Activated naive CD4-positive, alpha-beta T cell treated with anti-CD3 and anti-CD28 coated beads, Interleukin-2, amount 50 U/mL, for 16 hours (primary cell): ENCODE measurements at regions not wholly inside any gene's neighbourhood (a gene's known extent, or its start where the extent isn't known, plus 50 kb on each side); places are given as distances from the start of the nearest gene placed in this dataset.
"Not testable (repeated sequence)": the region's sequence is repeated elsewhere in the genome, so short reads cannot be mapped to it uniquely, and the experiment has no call there.

Experiments used
- DNase-seq: peaks from one replicate; pipeline ENCODE4 v3.0.0-alpha.2; 2020

DNA sequence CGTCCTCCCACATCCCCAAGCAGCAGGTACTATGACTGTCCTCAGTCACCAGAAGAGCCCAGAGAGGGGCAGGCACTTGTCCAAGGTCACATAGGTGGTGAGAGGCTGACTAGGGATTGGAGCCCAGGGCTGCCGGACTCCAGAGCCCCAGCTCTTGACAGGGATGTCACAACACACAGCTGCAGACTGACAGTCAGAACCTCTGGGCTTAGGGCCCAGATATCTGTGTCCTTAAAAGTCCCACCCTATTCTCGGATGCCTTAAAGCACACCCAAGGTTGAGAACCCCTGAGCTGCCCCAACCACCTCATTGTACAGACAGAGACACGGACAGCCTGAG is 622.9 kb downstream of the MATN1 start:
- DNase-seq: no peak

DNA sequence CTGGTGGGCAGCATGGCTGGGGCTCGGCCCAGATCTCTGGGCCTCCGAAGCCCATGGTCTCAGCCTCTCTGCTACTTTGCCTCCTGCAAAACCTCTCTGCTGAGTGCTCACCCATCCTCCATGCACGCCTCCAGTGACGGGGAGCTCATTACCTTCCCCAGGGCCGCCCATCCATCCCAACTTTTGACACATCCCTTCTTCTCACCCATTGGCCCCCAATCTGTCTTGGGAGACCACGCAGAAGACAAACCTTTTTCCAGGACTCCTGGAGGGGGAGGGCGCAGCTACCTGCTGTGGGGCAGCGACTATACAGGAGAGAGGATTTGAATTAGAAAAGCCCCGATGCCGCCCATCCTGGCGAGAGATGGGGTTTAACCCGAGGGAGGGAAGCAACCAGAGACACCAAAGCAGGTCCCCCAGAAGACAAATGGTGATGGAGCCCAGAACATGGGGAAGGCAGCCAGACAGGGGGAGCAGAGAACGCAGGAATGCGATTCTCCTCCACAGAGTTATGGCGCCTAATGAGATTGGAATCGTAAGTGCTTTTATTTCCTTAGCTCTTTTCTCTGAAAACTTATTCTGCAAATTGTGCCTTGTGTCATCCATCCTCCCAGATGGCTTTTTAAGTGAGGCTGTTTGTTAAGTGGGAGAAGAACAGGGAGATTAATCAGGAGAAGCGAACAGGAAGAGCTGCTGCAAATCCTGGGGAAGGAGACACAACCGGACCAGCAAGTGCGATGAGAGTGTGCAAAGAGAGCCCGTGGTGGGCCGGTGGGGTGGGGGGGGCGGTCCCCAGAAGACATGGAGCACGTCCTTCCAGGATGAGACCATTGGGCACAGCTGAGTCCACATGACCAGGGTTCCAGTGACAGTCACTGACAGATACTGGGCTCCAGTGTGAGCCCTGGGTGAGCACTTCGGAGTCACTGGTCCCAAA is 623.5 kb downstream of the MATN1 start:
- no peak for DNase-seq

DNA sequence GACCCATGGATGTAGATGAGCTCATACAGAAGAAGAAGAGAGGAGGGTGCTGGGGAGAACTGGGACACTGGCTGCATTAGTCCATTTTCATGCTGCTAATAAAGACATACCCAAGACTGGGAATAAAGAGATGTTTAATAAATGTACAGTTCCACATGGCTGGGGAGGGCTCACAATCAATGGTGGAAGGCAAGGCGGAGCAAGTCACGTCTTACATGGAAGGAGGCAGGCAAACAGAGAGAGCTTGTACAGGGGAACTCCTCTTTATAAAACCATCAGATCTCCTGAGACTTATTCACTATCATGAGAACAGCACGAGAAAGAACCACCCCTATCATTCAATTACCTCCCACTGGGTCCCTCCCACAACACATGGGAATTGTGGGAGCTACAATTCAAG is 625.5 kb downstream of the MATN1 start:
- not testable (repeated sequence) for DNase-seq

DNA sequence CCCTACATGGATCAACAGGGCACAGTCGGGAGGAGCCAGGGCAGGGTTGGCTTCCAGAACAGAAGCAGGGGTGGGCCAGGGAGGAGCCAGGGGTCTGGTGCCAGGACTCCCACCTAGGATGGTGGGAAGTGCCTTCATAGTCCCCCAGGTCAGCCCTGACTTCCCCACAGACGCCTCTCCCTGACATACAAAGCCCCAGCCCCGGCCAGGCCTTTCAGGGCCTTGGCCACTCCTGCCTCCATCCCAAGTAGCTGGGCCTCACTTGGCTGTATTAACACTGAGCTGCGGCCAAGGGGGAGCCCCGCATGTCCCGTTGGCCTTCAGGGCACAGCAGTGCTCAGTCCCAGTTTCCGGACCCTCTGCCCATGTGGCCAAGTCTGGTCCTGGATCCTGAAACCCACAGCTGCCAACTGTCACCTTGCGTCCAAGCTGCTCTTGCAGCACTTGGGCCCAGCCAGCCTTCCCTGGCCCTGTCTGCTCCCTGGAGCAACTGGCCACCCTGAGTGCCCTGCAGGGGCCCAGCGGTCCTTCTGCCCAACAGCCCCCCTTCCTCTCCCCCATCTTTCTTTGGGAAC is 627.8 kb downstream of the MATN1 start:
- DNase-seq: no peak

DNA sequence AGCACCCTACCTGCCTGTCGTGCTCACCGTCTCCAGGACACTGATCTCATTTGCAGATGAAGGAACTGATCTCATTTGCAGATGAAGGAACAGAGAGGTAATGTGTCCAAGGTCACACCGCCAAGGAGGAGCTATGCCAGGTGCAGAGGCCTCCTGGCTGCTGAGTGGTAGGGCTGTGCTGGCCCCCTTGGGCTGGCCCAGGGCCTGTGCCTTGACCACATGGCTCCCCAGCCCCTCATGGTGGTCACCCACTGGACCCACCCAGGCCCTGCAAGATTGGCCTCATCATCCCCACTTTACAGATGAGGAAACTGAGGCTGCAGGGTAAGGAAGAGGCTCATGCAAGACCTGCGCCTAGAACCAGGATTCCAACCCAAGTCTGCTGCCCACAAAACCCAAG is 628.3 kb downstream of the MATN1 start:
- DNase-seq: no peak

DNA sequence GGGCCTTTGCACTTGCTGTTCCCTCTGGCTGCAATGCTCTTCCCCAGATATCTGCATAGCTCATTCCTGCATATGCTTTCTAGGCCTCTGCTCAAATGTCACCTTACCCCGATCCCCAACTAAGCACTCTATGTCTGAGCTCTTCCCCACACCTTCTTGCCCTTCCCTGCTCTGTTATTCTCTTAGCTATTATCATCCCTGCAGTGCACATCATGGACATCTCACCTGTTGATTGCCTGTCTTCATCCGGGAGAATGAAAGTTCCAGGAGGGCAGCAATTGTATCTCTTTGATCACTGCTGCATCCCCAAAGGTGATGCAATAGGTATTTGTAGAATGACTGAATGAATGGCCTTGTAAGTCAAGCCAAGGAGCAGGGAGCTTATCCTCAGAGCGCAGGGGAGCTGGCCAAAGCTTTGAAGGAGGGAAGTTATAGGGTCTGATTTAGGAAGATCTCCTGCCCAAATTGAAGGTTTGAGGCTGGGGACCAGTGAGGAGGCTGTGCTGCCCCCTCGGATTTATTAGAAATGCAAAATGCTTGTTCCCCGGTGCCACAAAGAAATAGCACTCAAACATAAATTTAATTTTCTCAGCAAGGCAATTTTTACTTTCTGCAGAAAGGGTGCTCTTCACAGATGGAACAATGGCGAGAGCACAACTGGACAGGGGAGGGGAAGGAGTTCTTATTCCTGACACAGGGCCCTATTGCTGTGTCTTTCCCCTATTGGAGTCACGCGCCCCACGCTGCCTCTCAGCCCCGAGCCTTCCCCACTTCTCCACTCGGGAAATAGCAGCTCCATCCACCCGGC is 631.1 kb downstream of the MATN1 start:
- no peak for DNase-seq

DNA sequence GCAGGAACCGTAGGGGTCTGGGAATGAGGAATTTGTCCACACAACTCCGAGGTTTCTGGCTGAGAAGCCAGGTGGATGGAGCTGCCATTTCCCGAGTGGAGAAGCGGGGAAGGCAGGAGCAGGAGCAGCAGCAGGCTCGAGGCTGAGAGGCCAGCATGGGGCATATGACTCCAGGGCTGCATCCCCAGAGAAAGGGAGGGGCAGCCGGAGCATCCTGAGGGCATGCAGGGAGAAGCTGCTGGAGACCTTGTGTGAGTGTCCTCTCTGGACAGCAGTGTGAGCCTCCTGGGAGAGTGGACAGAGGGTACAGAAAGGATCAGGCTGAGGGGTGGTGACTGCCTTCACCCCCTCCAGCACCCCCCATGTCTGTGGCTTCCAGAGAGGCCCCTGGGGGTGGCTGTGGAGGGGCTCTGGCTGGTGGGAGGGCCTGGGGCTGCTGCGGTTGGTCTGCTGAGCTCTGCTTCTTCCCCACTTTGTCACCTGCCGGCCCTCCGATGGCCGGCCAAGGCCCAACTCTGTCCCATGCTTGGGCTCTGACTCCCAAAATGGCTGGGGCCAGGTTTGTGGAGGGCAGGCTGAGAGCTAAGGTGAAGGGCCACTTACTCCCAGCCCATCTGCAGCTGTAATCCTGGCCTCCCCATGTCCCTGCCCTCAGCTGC is 633.1 kb downstream of the MATN1 start:
- no peak for DNase-seq

DNA sequence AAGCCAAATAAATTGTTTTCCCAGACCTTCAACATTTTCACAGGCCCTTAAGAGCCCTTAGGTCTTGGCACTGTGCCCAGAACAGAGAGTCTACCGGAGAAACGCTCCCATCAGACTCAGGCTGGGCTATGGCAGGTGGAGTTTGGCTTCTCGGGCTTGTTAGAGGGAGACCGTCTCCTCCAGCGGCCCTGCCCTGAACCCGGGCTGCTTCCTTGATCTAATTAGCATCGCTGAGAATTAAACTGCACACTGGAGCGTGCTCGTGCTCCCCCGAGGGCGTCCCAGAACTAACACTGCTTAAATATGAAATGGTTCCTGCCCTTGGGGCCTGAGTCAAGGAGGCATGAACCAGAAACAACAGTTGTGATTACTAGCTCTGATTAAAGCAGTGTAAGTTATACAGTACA is 634.4 kb downstream of the MATN1 start:
- DNase-seq: no peak

DNA sequence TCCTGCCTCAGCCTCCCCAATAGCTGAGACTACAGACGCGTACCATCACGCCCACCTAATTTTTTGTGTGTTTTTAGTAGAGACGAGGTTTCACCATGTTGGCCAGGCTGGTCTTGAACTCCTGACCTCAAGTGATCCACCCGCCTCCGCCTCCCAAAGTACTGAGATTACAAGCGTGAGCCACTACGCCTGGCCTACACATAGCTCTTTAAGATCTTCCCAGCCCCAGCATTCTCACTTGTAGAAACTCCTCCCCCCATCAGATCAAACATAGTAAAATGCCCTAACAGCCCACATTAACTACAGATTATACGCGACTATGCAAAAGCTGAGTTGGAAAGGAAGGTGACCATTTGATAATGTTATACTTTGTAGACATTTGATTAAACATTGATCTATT is 634.8 kb downstream of the MATN1 start:
- no peak for DNase-seq

DNA sequence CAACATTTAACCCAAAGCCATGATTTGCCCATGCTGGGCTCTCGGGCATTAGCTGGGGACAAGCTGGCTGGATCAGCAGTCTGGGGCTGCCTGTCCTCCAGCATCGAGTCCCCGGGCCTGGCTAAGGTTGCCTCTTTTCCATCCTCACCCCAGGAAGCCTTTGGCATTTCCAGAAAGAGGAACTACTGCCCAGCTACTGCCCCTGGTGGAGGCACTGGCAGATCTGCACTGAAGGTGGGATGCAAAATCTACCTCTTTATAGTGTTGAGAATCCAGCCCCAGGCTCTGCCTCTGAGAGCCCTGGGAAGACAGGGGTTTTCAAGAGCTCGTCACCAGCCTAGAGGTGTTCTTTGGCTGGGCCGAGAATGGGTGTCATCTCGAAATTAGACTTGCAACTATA is 635.9 kb downstream of the MATN1 start:
- DNase-seq: no peak

DNA sequence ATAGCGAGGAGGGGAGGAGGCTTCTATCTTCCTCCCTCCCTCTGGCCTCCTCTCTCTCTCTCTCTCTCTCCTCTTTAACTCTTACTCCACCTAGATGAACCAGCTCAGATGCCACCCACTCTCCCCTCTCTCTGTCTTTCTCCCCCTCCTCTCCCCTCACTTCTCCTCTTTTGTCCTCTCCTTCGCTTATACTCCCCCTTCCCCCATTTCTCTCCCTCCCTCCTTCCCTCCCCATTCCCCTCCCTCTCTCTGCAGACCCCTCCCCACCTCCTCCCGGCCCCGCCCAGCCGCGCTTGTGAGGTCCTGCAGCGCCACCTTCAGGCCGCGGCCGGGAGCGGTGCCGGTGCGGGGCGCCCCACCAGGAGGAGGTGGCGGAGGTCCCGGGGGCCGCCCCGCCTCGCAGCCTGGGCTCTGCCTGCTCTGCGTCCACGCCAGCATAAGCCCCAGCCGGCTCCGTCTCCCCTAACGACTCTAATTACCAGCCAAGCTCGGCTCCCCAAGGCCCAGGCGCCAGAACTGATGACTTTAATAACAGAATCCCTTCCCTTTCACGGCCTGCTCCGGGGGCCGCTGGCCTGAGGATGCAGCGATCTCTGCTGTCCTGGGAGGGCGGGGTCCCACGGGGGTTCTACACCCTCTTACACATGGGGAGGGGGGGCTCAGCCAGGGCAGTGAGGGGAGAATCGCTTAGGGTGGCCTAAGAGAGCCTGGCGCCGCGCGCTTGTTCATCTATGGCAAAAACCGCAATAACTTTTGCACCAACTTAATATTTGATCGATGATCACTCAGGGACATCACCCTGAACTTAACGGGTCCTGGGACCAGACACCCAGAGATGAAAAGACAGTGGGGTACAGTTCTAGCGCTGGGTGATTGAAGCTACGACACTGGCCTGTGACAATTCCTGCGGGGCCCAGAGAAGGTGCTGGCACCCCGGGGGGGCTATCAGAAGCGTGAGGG is 637.3 kb downstream of the MATN1 start:
- peak; percentile 26 for DNase-seq

DNA sequence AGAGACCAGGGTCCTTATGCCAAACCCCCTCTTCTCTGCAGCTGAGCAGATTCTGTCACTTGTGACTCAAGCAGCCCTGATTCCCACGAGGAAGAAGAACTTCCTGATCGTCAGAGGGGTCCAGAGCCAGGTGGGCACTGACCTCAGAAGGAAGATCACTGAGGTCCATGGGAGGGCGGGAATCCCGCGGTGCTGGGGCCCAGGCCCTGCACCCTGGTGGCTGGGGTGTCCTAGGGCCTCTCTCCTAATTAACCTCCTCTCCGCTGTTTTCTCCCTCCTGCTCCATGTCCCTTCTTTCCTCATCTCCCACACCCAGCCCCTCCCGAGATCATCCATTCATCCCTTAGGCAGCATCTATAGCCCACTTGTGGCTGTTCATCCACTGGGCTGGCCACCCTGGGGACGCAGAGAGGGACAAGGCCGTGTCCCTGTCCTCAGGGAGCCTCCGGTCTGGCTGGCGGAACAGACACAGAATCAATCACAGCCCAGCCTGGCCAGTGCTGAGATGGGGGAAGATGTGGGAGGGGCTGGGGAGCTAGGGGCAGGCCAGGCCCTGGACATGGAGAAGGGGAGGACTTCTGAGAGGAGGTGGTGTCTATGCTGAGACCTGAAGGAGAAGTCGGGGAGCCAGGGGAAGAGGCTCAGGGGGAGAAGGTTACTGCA is 638.3 kb downstream of the MATN1 start:
- DNase-seq: no peak

DNA sequence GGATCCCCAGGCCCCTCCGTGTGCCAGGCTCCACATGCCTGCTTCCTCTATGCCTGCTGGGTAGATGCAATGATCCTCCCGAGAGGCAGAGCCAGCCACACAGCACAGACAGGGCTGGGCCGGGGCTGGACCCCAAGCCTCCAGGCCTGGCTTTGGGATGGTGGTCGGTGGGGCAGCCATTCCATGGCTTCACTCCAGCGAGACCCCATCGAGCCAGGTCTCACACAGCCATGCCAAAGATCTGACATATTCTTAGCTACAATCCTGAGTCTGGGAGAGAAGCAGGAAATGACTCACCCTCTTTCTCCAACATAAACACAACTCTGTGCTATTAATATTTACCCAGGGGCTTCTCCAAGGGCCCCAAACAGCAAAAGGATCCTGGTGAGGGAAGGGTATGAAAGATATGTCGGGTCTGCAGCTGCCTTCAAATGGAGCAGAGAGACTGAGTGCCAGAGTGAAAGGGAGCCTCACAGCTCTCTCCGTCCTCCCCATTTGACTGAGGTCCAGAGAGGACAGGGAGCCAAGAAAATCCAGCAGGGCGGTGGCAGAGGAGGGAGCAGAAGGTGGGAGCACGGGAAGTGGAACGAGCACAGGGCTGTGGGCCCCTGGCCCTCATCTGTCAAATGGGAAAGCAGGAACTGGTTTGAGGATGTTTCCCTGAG is 639.5 kb downstream of the MATN1 start:
- no peak for DNase-seq

DNA sequence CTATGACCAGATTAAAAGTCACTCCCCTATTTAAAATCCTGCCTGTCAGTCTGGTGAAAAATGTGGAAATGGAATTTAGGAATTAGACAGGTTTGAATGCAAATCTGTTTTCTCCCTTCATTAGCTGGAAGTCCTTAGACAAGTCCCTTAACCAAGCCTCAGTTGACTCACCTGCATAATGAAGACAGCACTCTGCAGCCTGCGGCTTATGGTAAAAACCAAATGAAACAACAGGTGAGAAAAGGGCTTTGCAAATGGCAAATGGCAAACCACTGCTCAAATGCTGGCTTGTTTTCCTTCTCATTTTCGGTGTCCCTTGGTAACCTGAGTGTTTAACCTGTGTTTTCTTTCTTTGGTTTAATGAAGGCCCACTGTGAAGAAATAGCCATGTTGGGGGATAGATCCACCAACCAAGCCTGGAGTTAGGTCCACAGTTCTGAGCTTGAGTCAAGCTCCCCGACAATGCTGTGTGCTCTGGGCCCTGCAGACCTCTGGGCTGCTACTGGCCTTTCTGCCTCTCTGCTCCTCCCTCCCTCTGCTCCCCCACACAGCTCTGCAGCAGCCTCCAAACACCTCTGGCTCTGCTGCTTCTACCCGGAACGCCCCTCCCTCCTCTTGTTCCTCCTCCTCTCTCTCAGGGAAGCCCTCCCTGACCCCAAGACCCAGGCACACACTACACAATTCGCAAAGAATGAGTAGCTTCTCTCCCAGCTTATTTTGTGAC is 641.8 kb downstream of the MATN1 start:
- DNase-seq: no peak

DNA sequence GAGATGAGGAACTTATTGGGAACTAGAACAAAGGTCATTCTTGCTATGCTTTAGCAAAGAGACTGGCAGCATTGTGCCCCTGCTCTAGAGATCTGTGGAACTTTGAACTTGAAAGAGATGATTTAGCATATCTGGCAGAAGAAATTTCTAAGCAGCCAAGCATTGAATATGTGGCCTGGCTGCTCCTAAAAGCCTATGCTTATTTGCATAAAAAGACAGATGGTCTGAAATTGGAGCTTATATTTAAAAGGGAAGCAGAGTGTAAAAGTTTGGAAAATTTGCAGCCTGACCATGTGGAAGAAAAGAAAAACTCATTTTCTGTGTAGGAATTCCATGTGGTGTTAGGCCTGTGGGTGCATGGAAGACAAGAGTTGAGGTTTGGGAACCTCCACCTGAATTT is 647.5 kb downstream of the MATN1 start:
- DNase-seq: not testable (repeated sequence)

DNA sequence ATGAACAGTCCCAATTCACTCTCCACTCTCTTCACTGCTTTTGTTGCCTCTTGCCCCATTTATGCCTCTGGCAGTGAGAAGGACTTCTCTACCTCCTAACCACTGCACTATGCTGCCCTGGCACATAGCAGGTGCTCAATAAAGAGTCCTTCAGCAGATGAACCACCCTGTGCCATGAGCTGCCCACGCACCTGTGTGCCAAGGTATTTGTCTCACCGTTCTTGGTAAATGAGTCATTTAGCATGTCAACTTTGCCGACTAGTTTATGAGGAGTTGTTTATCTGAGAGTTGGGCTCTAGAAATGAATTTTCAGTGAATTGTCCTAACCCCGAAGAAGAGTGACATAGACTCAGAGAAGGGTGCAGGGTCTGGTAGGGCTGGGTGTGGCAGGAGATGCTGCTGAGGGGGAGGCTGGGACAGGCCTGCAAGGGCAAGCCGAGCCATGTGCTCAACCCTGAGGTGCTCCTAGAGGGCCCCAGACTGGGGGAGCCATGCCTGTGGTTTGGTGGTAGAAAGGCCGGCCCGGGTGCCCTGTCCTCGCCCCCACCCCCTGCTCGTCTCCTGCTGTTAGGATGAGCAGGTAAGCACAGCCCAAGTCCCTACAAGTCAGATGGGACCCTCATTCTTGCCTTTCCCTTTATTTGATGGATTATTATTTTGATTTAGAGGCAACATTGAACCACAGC is 654.5 kb downstream of the MATN1 start:
- DNase-seq: no peak

DNA sequence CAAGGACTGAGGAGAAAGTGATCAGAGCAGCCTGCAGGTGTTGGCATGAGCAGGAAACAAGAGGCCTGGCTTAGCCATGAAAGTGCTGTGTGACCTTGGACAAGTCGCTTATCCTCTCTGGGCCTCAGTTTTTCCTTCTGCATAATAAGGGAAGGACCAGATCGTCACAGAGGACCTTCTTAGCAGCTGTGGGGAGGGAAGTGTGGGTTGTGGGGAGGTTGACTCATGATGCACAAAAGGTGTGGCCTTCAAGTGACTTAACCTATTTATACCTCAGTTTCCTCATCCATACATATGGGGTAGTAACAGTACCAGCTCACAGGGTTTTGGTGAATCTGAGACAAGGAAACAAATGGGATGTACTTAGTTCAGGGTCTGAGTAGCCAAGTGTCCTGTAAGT is 658.8 kb downstream of the MATN1 start:
- no peak for DNase-seq

DNA sequence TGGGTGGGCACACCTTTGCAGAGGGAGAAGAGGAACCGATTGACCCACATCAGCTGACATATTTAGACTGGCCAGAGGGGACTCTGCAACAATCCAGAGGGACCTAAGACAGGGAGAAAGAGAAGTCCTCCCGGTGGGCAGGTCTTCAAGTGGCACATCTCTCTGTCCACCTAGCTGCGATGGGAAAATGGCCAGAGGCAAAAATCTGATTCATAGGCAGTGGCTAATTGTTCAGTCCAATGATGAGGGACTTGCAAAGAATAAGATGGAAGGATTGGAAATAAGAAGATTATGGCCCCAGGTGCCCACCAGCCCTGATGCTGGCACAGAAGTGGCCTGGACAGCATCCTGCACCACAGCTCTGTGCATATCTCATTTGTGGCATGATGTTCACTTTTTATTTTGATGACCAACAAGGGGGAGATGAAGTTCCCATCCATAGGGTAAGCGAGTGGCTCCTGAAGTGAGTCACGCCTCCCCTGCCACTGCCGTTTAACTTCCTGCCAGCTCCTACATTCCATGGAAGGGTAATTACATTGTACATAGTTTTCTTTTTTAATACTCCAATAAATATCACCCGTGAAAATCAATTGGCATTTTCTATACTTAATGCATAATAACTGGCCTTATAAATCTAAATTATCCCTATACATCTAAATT is 659.6 kb downstream of the MATN1 start:
- no peak for DNase-seq
